Right ventricle myocardium superior (tissue), 1 donor: ENCODE measurements at regions not wholly inside any gene's neighbourhood (a gene's known extent, or its start where the extent isn't known, plus 50 kb on each side); places are given as distances from the start of the nearest gene placed in this dataset.

ENCODE experiments used
- ATAC-seq: fragments of 200-7000 bp; cut with Tn5 transposase; one replicate; pipeline ENCODE4 v1.9.1; 2020; ENCODE audit warnings: mild to moderate bottlenecking; ENCODE audit not compliant: poor library complexity
- DNase-seq: peaks from one replicate; pipeline ENCODE4 v3.0.0-alpha.2; 2020
- intact Hi-C: fragments of 100-400 bp; cut with DNase I; formaldehyde crosslinking; loops from one replicate; pipeline ENCODE4 v1.11.2; 2022
- donor health status: DM: no; HTN: yes; CAD: no; lungs with severe emphysema.

GRCh38 chr1:43067977-43068751 lies 103.9 kb downstream of the EBNA1BP2 start:
- DNase-seq (no peak), ATAC-seq (peak; percentile 50)
- intact Hi-C loops = loop anchor here (5.0 kb wide), 1 partner anchor 136 kb away; no protein-coding TSS in a partner anchor

DNA sequence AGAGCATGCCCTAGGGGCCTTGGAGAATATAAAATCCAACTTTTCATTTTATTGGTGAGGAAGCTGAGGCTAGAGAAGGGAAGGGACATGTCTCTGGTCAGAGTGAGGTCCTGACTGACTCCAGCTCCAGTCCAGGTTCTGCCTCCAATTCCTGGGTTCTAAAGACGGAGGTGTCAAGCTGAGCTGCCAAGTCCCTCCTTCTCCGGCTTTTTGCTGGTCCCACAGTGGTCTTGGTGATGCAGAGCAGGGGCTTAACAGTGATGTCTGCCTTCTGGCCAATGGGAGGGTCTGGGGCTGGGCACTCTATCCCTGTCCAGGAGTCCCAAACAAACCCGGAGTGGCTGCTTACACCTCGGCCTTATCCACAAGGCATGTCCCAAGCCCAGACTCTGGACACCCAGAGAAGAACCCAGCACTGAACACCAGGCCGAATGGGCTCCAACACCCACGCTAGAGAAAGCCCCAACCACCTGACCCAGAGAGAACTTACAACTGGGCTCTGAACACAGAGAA lies 104.8 kb downstream of the EBNA1BP2 start:
- intact Hi-C loops = loop anchor here (5.0 kb wide), 1 partner anchor 135 kb away; no protein-coding TSS in a partner anchor
- DNase-seq (no peak), ATAC-seq (no peak)

DNA sequence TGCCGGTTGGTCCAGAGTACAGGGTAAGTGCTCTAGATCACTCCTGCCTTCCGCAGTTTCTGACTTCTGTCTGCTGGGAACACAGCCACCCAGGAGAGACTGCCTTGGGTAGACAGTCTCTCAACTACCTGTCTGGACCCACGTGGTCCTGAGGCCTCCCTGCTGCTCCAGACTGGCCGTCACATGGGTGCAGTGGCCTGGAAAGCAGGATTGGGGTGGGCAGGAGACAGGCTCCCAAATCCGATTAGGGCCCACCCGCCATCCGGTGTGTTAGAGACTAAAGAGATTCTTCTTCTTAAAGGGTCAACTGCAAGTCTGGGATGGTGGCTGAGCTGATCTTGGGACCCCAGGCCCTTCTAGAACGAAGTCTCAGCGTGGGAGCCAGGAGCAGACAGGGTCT lies 105.5 kb downstream of the EBNA1BP2 start:
- ATAC-seq (no peak), DNase-seq (no peak)
- intact Hi-C loops = loop anchor here (5.0 kb wide), 1 partner anchor 134 kb away; no protein-coding TSS in a partner anchor

DNA sequence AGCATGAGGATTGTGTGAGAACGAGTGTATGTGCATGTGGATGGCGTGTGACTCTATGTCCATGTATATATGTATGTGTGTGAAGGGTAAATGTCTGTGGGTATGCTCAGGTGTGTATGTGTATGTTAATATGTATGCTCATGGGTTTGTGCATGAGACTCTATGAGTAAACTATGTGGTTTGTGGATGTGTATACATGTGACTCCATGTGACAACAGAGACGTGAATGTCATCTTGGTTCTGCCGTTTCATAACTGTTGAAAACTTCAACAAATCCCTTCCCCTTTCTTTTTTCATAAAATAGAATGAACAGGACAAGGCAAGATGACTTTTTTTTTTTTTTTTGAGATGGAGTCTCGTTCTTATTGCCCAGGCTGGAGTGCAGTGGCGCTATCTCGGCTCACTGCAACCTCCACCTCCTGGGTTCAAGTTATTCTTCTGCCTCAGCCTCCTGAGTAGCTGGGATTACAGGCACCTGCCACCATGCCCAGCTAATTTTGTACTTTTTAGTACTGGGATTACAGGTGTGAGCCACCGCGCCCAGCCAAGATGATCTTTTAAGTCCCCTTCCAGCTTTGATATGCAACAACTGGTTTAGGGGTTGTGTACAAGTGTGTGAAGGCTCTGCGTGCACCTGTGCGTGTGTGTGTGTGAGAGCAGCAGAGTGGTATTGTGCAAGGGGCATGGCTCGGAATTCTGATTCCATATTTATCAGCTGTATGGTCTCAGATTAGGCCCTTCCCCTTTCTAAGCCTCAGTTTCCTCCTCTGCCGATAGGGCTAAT lies 106.3 kb downstream of the EBNA1BP2 start:
- DNase-seq (no peak), ATAC-seq (no peak)
- intact Hi-C loops = loop anchor here (5.0 kb wide), 1 partner anchor 134 kb away; no protein-coding TSS in a partner anchor

DNA sequence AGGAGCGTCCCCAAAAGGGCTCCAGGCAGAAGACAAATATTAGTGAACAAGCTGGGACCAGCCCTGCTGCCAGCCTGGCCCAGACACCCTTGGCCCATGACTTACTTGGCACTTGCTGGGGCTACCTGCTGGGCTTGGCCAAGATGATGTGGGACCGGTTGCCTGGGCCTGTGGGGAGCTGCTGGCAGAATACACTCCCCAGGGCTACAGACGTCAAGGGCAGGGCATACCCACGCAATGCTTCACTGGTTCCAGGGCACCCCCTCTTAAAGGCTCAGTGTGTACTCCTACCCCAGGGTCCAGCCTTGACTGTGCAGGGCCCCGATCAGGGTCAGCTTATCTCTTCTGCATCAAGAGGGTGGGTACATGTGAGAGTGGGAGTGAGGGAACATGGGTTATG lies 106.5 kb upstream of the SLC2A1 start:
- DNase-seq (no peak), ATAC-seq (no peak)
- intact Hi-C loops = loop anchor here (5.0 kb wide), 1 partner anchor 133 kb away; no protein-coding TSS in a partner anchor

DNA sequence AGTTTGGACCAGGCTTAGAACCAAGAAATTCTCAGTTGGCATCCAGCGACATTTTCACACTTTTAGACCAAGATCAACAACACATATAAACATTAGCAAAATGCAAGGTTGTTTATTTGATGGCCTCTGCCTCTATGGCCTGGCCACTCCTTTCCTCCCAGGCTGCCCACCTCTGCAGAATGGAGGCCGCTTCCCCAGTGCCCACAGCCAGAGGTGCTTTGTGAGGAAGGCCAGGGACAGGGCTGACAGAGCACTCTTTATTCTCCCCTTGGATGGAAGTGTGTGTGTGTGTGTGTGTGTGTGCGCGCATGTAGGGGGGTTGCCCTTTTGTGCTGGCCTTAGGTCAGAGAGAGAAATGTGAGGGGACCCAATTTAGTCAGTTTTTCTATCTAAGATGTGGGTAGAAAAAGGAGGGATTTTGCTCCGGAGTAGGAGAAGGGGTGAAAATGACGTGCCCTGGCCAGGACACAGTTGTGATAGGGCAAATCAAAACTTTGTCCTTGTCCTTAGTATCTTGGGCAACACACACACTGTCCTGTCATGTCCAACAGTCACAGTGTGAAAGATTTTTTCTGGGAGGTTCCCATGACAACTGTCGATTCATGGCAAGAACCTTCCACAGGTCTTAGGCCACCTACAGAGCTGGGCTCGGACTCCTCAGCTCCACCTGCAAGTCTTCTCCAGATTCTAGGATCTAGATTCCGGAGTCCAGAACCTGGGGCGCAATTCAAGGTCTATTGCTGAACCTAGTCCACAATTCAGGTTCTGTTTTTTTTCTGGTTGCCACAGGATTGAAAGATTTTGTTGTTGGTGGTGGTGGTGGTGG lies 104.9 kb upstream of the SLC2A1 start:
- DNase-seq (no peak), ATAC-seq (peak; percentile 57)
- intact Hi-C loops = no loop called here

- ATAC-seq (no peak), DNase-seq (no peak)
- intact Hi-C loops = no loop called here
Observed at GRCh38 chr1:43062527-43063095, 103.9 kb upstream of the SLC2A1 start.

DNA sequence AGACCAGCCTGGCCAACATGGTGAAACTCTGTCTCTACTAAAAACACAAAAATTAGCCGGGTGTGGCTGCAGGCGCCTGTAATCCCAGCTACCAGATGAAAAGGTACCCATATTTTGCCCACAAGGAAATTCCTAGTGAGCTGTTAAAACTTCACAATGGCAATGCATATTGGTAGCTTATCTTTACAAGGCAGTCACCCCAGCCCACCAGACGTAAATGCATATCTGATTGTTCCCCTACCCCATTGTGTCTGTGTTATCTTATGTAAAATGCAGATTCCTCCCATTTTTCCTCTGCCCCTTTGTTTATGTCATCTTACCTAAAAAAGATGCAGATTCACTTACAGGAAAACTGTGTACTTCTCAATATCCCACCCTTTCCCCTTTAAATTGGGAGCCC lies 103.1 kb upstream of the SLC2A1 start:
- DNase-seq (no peak), ATAC-seq (no peak)
- intact Hi-C loops = no loop called here

- ATAC-seq (no peak), DNase-seq (no peak)
- intact Hi-C loops = no loop called here
Observed at GRCh38 chr1:43059640-43060574, 101.2 kb upstream of the SLC2A1 start.

GRCh38 chr1:43058545-43059360 lies 100.1 kb upstream of the SLC2A1 start:
- DNase-seq (no peak), ATAC-seq (no peak)
- intact Hi-C loops = no loop called here

GRCh38 chr1:43058056-43058455 lies 99.4 kb upstream of the SLC2A1 start:
- ATAC-seq = no peak
- no peak for DNase-seq
- intact Hi-C loops = no loop called here

- no peak for ATAC-seq
- DNase-seq = no peak
- intact Hi-C loops = no loop called here
Observed at GRCh38 chr1:43057567-43057966, 98.9 kb upstream of the SLC2A1 start.

- DNase-seq (no peak), ATAC-seq (no peak)
- intact Hi-C loops = no loop called here
Observed at GRCh38 chr1:43056981-43057391, 98.3 kb upstream of the SLC2A1 start.

GRCh38 chr1:43056460-43056859 lies 97.8 kb upstream of the SLC2A1 start:
- no peak for ATAC-seq
- intact Hi-C loops = no loop called here
- no peak for DNase-seq

DNA sequence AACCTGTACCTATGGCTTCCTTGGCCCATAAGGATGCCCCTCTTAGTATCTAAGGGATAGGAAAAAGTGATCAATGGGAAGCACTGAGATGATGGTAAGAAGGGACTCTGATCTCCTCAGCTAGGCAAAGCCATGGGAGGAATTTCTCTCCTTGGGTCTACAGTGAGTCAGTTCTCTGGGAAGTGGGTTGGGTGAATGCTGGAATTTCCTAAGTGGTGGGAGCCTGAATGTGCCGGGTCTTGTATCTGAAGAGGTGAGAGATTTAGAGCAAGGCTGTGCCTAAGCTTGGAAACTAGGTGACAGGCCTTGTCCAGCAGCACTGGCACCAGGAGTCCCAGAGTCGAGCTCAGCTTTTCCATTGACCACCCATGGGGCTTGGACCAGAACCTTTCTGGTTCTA lies 96.3 kb upstream of the SLC2A1 start:
- intact Hi-C loops = no loop called here
- DNase-seq = no peak
- no peak for ATAC-seq

- intact Hi-C loops = no loop called here
- ATAC-seq = no peak
- no peak for DNase-seq
Observed at GRCh38 chr1:43052786-43053439, 94.2 kb upstream of the SLC2A1 start.
